Lower lobe of right lung (tissue), 2 donors: ENCODE measurements at regions not wholly inside any gene's neighbourhood (a gene's known extent, or its start where the extent isn't known, plus 50 kb on each side); places are given as distances from the start of the nearest gene placed in this dataset.

ENCODE experiments used
- ATAC-seq, 2 donors: fragments of 200-7000 bp; cut with Tn5 transposase; one replicate each; pipeline ENCODE4 v1.9.1; 2020 to 2022; ENCODE audit warnings: mild to moderate bottlenecking in 2 of 2, moderate library complexity in 2 of 2
- DNase-seq: peaks from one replicate; pipeline ENCODE4 v3.0.0-alpha.2; 2020
- H3K27ac ChIP-seq: fragments of 200-600 bp; one replicate; pipeline ENCODE4 v1.8.0; 2022
- H3K27me3 ChIP-seq: fragments of 200-600 bp; one replicate; pipeline ENCODE4 v1.8.0; 2022; ENCODE audit warnings: low read depth
- H3K36me3 ChIP-seq: fragments of 200-600 bp; one replicate; pipeline ENCODE4 v1.8.0; 2022; ENCODE audit warnings: mild to moderate bottlenecking
- H3K4me1 ChIP-seq: fragments of 200-600 bp; one replicate; pipeline ENCODE4 v1.8.0; 2022
- H3K4me3 ChIP-seq: fragments of 200-600 bp; one replicate; pipeline ENCODE4 v1.8.0; 2022; ENCODE audit warnings: mild to moderate bottlenecking
- H3K9me3 ChIP-seq: fragments of 200-600 bp; one replicate; pipeline ENCODE4 v1.8.0; 2022
- intact Hi-C: fragments of 100-400 bp; cut with DNase I; formaldehyde crosslinking; loops from one replicate; pipeline ENCODE4 v1.11.0; 2022
- TF ChIP-seq, protein P1 (sequence below): fragments of 200-600 bp; IDR thresholded peaks from one replicate; pipeline ENCODE4 v1.8.0; 2022; ENCODE audit warnings: antibody characterized with exemption, mild to moderate bottlenecking
- donor health status: DM: no; HTN: yes; CAD: no; lungs with severe emphysema.

DNA sequence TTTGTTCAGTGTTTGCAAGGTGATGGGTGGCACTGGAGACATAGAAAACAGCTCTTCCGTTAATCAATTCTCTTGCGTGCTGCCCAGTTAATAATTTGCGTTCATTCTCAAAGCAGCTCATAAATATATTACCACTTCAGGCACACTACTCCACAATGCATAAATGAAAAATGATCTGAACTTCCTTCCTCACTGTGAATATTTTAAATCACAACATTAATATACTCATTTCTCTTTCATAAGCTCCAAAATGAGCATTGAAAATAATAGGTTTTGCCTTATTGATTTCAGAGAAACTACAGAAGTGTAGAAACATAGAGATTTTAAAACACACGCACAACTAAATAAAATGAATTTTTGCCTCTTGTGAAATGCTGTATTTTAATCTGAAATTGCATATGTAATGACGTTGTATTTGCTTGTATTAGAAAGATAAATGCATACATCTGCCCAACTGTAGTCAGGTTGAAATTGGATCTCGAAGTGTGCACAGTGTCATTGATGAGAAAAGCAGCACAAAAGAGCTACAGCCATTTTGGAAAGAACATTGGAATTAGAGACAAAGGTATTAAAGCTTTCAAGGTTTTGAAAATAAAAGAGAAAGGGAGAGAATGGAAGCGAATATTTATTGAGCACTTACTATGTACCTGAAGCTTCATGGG, 350.5 kb downstream of the LPIN1 start:
- H3K9me3 ChIP-seq: no peaks in the 10 kb centered on the region
- H3K36me3 ChIP-seq: no peaks in the 10 kb centered on the region
- TF ChIP-seq, protein P1, sequence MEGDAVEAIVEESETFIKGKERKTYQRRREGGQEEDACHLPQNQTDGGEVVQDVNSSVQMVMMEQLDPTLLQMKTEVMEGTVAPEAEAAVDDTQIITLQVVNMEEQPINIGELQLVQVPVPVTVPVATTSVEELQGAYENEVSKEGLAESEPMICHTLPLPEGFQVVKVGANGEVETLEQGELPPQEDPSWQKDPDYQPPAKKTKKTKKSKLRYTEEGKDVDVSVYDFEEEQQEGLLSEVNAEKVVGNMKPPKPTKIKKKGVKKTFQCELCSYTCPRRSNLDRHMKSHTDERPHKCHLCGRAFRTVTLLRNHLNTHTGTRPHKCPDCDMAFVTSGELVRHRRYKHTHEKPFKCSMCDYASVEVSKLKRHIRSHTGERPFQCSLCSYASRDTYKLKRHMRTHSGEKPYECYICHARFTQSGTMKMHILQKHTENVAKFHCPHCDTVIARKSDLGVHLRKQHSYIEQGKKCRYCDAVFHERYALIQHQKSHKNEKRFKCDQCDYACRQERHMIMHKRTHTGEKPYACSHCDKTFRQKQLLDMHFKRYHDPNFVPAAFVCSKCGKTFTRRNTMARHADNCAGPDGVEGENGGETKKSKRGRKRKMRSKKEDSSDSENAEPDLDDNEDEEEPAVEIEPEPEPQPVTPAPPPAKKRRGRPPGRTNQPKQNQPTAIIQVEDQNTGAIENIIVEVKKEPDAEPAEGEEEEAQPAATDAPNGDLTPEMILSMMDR: no peak
- intact Hi-C loops: no loop called here
- H3K27me3 ChIP-seq: no peaks in the 10 kb centered on the region
- DNase-seq (no peak), ATAC-seq (no peak)
- no peak overlapping the region for H3K27ac ChIP-seq
- no peaks in the 10 kb centered on the region for H3K4me1 ChIP-seq
- H3K4me3 ChIP-seq: no peak overlapping the region

DNA sequence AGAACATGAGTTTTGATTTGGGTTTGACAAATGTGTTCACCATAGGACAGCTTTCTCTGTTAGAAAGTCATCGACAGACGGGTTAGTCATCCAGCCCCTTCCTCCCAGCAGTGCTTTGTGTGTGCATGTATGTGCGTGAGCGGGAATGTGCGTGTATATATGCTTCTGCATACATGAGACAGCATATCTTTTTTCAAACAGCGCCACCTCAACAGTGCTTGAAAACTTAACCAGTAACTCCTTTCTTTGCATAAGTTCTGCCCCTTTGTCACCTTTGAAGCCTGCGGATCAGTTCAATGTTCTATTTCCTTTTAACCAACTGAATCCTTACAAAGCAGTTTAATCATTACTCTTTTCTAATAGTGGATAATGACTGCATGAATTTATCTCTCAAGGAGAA, 351.4 kb downstream of the LPIN1 start:
- Histone ChIP-seq H3K27me3 (no peaks in the 10 kb centered on the region), H3K4me3 (no peak overlapping the region), H3K9me3 (no peaks in the 10 kb centered on the region), H3K4me1 (no peaks in the 10 kb centered on the region), H3K36me3 (no peaks in the 10 kb centered on the region), H3K27ac (no peak overlapping the region)
- ATAC-seq (no peak), DNase-seq (no peak)
- TF ChIP-seq, protein P1: no peak
- intact Hi-C loops: no loop called here

DNA sequence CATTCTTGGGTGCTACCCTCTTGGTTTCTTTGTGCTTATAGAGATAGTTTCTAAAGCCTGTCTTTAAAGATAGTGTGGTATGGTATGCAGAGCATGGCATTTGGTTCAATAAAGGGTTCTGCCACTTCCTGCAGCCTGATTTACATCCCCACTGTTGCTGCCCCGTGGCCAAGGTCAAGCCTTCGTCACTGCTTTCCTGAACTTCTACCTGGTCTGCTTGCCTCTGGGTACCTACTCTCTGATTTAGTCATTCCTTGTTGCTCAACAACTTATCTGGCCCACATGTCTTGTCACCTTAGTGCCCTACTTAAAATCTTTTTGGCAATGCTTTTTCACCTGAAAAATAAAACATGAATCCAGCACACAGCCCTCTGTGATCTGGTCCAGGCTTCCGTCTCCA, 352.9 kb downstream of the LPIN1 start:
- ATAC-seq: no peak
- intact Hi-C loops: no loop called here

DNA sequence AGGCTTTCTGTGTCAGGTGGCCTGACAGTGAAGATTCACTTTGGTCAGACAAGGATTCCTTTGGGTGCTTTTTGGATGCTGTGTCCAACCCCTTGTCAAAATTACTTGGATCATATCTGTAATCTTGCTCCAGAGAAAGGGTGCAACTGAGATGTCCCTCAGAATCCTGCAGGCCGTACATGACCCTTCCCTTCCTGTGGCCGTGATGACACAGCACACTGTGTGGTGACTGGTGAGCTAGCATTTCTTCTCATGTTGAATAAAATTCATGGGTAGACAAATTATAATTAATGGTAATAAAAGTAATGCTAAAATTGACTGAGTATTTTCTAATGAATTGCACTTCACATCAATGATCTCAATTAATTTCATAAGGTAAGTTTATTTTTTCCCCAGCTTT, 356.2 kb downstream of the LPIN1 start:
- DNase-seq (no peak), ATAC-seq (no peak)
- no peaks in the 10 kb centered on the region for H3K27me3 ChIP-seq
- no peaks in the 10 kb centered on the region for H3K9me3 ChIP-seq
- TF ChIP-seq, protein P1: no peak
- no peak overlapping the region for H3K27ac ChIP-seq
- intact Hi-C loops: no loop called here
- H3K36me3 ChIP-seq: no peaks in the 10 kb centered on the region
- H3K4me1 ChIP-seq: no peaks in the 10 kb centered on the region
- no peak overlapping the region for H3K4me3 ChIP-seq

More for the DNA sequence above, 352.9 kb downstream of the LPIN1 start:
- no peaks in the 10 kb centered on the region for H3K4me1 ChIP-seq
- DNase-seq: no peak
- H3K27ac ChIP-seq: no peak overlapping the region
- H3K4me3 ChIP-seq: no peak overlapping the region
- no peaks in the 10 kb centered on the region for H3K36me3 ChIP-seq
- TF ChIP-seq, protein P1: no peak
- no peaks in the 10 kb centered on the region for H3K9me3 ChIP-seq
- H3K27me3 ChIP-seq: no peaks in the 10 kb centered on the region

DNA sequence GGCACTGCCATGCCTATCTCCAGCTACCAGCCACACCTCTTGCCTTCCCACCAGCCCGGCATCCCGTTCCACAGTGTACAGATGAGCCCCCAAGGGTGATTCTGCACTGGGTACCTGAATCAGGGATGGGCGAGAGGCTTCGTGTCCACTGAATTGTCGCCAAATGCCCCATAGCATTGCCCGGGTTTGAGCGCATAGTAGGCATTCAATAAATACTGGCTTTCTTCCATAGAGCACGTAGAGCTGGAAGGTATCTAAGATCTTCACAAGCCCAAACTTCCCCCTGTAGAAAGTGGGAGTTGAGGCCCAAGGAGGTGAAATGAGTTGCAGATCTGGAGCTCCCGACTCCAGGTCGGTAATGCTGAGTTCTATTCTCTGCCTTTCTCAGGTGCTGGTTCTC, 358.7 kb downstream of the LPIN1 start:
- no peaks in the 10 kb centered on the region for H3K27me3 ChIP-seq
- H3K4me1 ChIP-seq: no peaks in the 10 kb centered on the region
- H3K4me3 ChIP-seq: no peak overlapping the region
- H3K27ac ChIP-seq: no peak overlapping the region
- H3K36me3 ChIP-seq: no peaks in the 10 kb centered on the region
- TF ChIP-seq, protein P1: no peak
- no peaks in the 10 kb centered on the region for H3K9me3 ChIP-seq
- intact Hi-C loops: no loop called here
- no peak for ATAC-seq
- no peak for DNase-seq
